Glutamatergic neuron (in vitro differentiated cells): ENCODE measurements at regions not wholly inside any gene's neighbourhood (a gene's known extent, or its start where the extent isn't known, plus 50 kb on each side); places are given as distances from the start of the nearest gene placed in this dataset.

ENCODE experiments used
- DNase-seq: peaks from one replicate; pipeline ENCODE4 v3.0.0; 2022
- H3K27ac Mint-ChIP-seq: one replicate; pipeline ENCODE4 v1.8.0; 2020; ENCODE audit warnings: mild to moderate bottlenecking, mixed read lengths, inconsistent platforms; ENCODE audit not compliant: unreplicated experiment
- H3K27me3 Mint-ChIP-seq: one replicate; pipeline ENCODE4 v1.8.0; 2020; ENCODE audit warnings: mild to moderate bottlenecking, moderate library complexity, mixed read lengths, inconsistent platforms; ENCODE audit not compliant: unreplicated experiment
- H3K36me3 Mint-ChIP-seq: one replicate; pipeline ENCODE4 v1.8.0; 2020; ENCODE audit warnings: mild to moderate bottlenecking, mixed read lengths, inconsistent platforms; ENCODE audit not compliant: unreplicated experiment
- H3K4me1 Mint-ChIP-seq: one replicate; pipeline ENCODE4 v1.8.0; 2020; ENCODE audit warnings: mild to moderate bottlenecking, low read depth, mixed read lengths, inconsistent platforms; ENCODE audit not compliant: unreplicated experiment
- H3K4me3 Mint-ChIP-seq: one replicate; pipeline ENCODE4 v1.8.0; 2020; ENCODE audit warnings: mild to moderate bottlenecking, mixed read lengths, inconsistent platforms; ENCODE audit not compliant: unreplicated experiment
- H3K9me3 Mint-ChIP-seq: one replicate; pipeline ENCODE4 v1.8.0; 2020; ENCODE audit warnings: mild to moderate bottlenecking, moderate library complexity, mixed read lengths, inconsistent platforms; ENCODE audit not compliant: unreplicated experiment
- TF ChIP-seq, protein P1 (sequence below): fragments of 200-600 bp; sonication (generic); IDR thresholded peaks from one replicate; pipeline ENCODE4 v1.5.0; 2021; ENCODE audit not compliant: partially characterized antibody, unreplicated experiment

DNA sequence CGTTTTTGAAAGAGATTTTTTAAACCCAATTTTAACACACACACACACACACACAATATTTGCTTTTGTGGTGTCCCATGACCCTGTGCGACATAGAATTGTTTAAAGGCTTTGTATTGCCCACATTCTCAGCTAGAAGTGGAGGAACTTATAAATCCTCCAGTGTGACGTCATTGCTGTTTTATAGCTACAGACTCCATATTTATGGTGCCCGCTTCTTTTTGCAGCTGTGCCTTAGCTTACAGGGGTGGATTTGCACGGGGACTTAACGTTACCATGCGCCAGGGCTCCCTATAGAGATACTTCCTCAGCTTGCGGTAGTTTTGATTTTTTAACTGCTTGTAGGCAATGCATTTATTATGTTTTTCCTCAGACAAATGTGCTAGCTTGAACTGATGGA is 101.9 kb upstream of the SMIM21 start:
- TF ChIP-seq, protein P1, sequence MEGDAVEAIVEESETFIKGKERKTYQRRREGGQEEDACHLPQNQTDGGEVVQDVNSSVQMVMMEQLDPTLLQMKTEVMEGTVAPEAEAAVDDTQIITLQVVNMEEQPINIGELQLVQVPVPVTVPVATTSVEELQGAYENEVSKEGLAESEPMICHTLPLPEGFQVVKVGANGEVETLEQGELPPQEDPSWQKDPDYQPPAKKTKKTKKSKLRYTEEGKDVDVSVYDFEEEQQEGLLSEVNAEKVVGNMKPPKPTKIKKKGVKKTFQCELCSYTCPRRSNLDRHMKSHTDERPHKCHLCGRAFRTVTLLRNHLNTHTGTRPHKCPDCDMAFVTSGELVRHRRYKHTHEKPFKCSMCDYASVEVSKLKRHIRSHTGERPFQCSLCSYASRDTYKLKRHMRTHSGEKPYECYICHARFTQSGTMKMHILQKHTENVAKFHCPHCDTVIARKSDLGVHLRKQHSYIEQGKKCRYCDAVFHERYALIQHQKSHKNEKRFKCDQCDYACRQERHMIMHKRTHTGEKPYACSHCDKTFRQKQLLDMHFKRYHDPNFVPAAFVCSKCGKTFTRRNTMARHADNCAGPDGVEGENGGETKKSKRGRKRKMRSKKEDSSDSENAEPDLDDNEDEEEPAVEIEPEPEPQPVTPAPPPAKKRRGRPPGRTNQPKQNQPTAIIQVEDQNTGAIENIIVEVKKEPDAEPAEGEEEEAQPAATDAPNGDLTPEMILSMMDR, result no peak
- peaks cover 5% of the 10 kb centered on the region for H3K36me3 Mint-ChIP-seq

DNA sequence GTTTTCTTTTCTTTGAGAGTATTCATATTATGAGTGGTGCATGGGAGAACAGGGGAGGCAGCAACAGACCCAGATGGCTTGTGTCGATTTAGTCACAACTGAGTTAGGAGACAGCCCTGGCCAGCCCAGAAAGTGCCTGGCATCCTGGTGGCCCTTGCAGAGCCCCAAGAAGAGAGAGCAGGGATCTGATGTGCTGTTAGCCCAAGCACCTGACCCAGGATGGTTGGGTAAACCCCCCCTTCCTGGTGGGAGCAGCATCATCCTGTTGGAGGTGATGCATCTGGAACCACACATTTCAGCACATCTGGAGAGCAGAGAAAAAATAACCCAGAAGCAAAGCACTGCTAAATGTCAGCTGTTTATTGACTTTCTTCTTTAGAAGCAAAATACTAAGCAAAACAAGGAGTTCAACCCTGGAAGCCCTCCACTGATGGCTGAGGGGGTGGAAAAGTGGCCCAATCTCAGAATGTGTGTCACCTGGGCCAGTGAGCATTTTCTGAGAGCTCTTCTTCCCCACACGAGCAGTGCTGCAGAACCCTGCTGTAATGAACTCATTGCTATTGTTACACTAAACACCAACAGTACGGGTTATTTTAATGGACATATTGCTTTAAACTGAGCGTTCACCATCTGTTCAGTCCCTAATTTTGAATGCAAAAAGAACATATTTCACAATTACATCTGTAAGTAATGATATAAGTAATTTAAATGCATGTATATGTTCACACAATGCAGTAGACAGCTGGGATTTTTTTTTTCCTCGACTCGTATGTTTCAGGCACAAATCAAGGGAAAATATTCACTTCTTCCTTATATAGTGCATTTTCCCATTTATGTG is 100.6 kb upstream of the SMIM21 start:
- DNase-seq, result no peak
- H3K27ac Mint-ChIP-seq, result no peak overlapping the region
- peaks cover 6% of the 10 kb centered on the region for H3K27me3 Mint-ChIP-seq
- peaks cover 5% of the 10 kb centered on the region for H3K36me3 Mint-ChIP-seq
- H3K4me1 Mint-ChIP-seq, result peaks cover 31% of the 10 kb centered on the region
- H3K9me3 Mint-ChIP-seq, result peaks cover 8% of the 10 kb centered on the region
- no peak overlapping the region for H3K4me3 Mint-ChIP-seq
- TF ChIP-seq, protein P1, result no peak

More for the DNA sequence above, 101.9 kb upstream of the SMIM21 start:
- no peak for DNase-seq
- no peak overlapping the region for H3K27ac Mint-ChIP-seq
- H3K4me1 Mint-ChIP-seq, result peaks cover 38% of the 10 kb centered on the region
- H3K27me3 Mint-ChIP-seq, result peaks cover 6% of the 10 kb centered on the region
- peaks cover 8% of the 10 kb centered on the region for H3K9me3 Mint-ChIP-seq
- no peak overlapping the region for H3K4me3 Mint-ChIP-seq

DNA sequence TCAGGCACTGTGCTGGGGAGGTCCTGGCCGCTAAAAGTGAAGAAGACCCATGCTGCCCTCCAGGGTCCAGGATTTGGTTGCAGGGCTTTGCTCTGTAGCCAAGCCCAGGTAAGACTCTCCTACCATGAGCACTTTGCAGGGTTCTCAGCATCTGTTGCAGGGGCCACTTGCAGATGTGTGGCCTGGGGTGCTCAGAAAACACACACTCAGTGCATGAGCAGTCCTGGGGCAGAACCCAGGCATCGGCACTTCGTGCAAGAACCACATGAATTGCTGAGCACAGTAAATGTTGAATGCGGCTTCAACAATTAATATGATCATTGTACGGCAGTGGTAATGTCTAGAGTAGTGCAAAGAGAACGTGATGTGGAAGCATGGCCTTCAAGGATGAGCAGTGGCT is 98.5 kb upstream of the SMIM21 start:
- Mint-ChIP-seq H3K4me1 (peaks cover 19% of the 10 kb centered on the region), H3K9me3 (peaks cover 6% of the 10 kb centered on the region), H3K27ac (no peak overlapping the region), H3K27me3 (peaks cover 6% of the 10 kb centered on the region), H3K36me3 (peaks cover 5% of the 10 kb centered on the region), H3K4me3 (no peak overlapping the region)
- TF ChIP-seq, protein P1, result no peak
- DNase-seq, result no peak

DNA sequence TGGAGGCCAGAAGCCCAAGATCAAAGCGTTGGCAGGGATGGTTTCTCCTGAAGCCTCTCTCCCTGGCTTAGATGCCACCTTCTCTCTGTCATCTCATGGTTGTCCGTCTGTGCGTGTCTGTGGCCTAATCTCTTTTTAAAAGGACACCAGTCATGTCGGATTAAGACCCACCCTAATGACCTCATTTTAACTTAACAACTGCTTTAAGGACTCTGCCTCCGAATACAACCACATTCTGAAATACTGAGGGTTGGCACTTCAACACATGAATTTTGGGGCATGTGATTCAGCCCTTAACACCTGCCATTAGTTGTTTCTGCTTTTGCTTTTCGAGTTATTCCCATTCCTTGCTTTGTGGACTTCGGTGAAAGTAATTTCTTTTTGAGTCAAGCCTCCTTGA is 97.8 kb upstream of the SMIM21 start:
- Mint-ChIP-seq H3K27ac (no peak overlapping the region), H3K36me3 (peaks cover 5% of the 10 kb centered on the region), H3K9me3 (peaks cover 2% of the 10 kb centered on the region), H3K4me1 (peaks cover 13% of the 10 kb centered on the region), H3K4me3 (no peak overlapping the region), H3K27me3 (peaks cover 4% of the 10 kb centered on the region)
- no peak for DNase-seq
- TF ChIP-seq, protein P1, result no peak

DNA sequence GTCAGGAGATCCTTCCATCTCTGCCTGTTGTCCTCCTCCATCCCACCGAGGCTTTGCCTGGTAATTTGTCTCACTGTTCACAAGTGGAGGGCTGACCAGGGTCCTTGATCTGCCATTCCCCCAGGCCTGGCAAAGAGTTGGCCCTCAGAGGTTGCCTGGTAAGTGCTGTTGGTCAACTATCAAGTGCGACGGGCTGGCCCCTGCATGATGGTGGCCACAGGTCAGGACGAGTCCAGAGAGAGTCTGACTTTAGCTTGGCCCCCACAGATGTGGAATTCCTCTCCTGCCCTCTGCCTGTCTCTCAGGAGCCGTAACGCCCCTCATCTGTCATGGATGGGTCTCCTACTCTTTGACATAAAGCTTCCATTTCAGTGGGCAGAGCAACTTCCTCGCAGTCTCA is 97.3 kb upstream of the SMIM21 start:
- Mint-ChIP-seq H3K36me3 (peaks cover 5% of the 10 kb centered on the region), H3K4me1 (peaks cover 13% of the 10 kb centered on the region), H3K27ac (no peak overlapping the region), H3K27me3 (peaks cover 4% of the 10 kb centered on the region), H3K4me3 (no peak overlapping the region), H3K9me3 (no peaks in the 10 kb centered on the region)
- TF ChIP-seq, protein P1, result no peak
- no peak for DNase-seq
